HG03558 (cell line): ENCODE measurements at regions not wholly inside any gene's neighbourhood (a gene's known extent, or its start where the extent isn't known, plus 50 kb on each side); places are given as distances from the start of the nearest gene placed in this dataset.
"Not testable (repeated sequence)": the region's sequence is repeated elsewhere in the genome, so short reads cannot be mapped to it uniquely, and the experiment has no call there.

Experiments
- ATAC-seq: cut with Tn5 transposase; IDR thresholded peaks from one replicate; pipeline ENCODE4 v1.9.1; 2021; ENCODE audit warnings: moderate number of reproducible peaks; ENCODE audit not compliant: unreplicated experiment; ENCODE audit errors: extremely low read depth

DNA sequence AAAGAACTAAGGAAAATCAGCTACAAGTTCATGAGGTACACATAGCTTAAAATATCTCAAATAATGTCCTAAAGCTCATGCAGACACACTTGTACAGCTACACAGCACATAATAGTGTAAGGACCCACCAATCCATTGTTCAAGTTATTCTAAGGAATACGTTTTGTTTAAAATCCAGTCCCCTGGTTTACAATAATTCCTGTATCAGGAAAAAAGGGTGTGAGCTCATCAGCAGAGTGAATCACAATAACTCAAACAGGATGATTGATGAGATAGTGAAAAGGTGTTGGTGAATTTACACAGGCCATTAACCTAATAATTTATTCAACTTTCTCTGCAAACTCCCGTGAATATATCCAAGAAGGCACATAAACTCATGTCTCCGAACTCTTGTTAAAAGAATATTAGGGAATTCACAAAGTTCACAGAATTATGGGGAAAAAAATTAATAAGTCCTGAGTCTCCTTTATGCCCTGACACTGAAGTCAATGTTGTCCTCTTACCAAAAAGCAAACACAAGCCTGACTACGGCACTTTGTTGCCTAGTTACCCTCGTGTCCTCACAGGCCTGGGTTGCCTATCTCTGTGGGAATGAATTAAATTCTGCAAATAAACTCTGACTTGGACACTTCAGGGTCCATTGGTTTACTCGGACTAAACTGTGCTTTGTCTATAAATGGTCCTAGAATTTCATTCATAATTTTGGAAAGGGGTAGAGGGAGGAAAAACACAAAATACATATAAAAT is 142.8 kb upstream of the PDE4D start:
- no peak for ATAC-seq

DNA sequence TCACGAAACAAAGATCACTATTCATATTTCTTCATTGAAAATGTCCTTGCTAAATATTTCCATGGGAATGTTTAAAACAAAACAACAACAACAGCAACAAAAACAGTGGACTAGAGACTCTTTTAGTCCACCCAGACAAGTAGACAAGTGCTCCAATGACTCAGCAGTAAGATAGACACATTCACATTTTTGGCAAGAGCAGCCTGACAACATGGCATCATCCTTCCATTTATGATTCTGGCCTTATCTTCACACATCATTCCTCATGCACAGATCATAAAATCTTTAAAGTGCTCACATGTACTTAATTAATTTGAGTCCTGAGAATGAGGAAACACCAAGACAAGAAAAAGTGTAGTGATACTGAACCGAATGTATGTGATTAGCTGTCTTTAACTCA is 132.6 kb upstream of the PDE4D start:
- no peak for ATAC-seq

DNA sequence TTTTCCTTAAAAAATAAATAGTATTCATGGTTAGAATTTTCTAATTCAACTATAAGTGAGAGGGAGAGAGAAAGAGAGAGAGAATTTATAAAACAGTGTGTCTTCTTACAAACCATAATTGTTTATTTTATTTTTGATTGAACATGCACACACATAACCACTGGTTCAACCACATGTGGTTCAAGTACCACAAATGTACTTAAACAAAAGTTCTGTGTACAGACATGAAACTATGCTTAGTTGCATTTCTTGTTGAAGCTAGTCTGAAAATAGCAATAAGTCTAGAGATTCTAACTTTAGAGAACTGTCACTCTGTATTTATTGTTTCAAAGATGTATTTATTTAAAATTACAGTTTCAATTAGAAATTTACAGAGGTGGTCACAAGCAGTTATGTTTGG is 130.6 kb upstream of the PDE4D start:
- ATAC-seq = no peak

DNA sequence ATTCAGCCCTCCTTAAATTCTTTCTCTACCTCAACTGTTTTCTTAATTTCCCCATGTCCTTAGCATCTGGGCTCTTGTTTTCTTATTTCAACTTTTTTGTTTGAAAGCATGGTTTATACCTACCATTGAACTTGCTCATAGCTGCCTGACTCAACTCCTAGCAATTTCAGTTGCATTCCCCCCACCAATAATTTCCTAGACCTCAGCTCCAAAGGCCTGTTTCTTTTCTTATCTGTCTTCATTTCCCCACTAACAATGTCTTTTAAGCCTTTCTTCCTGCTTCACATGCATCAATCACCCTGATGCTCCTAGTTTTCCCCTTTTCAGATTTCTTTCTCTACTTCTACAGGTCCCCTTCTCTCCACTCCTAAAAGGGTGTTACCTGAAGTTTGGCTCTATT is 129.7 kb upstream of the PDE4D start:
- ATAC-seq = no peak

DNA sequence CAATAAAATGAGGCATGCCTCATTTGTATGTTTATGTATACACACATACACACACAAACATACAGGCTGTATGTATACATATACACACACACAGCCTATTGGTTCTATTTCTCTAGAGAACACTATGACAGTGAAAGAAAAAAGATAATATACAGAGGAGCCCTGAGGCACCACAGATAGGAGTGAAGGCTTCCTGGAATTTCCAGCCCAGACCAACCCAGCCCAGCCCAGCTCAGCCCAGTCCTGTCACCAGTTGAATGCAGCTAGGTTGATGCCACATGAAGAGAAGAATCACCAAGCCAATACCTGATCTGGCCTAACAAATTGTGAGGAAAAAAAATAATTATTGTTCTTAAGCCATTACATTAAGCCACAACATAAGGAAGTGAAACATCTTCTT is 126.9 kb upstream of the PDE4D start:
- ATAC-seq = no peak

DNA sequence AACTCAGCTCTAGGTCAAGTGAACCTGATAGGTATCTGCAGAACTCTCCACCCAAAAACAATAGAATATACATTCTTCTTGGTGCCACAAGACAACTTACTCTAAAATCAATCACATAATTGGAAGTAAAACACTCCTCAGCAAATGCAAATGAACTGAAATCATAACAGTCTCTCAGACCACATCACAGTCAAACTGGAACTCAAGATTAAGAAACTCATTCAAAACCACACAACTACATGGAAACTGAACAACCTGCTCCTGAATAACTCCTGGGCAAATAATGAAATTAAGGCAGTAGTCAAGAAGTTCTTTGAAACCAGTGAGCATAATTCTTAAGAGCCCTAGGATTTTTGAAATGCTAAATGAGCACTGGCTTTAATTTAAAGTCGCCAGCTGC is 125.4 kb upstream of the PDE4D start:
- ATAC-seq = not testable (repeated sequence)

DNA sequence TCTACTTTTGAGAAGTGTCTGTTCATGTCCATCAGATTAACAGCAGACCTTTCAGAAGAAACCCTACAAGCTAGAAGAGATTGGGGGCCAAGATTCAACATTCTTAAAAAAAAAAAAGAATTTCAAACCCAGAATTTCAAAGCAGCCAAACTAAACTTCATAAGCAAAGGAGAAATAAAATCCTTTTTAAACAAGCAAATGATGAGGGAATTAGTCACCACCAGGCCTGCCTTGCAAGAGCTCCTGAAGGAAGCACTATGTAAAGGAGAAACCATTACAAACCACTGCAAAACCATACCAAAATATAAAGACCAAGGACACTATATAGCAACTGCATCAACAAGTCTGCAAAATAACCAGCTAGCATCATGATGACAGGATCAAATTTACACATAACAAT is 124.6 kb upstream of the PDE4D start:
- ATAC-seq = no peak

DNA sequence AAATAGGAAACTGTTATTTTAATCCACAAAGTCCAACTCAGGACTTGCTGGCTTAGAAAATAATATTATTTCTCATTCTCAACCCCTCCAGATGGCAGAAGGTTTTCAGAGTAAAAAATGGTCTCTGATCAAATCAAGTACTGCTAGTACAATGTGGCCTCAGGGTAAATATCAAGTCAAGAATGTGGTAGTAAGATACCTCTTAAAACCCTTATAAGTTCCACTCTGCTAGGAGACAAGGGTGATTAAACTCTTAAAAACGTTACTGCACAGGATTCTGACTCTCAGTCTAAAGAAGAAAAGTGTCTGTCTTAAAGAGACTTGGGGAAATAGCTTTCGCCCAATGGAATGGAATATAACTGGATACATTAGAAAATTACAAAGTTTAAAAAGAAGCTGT is 120.8 kb upstream of the PDE4D start:
- ATAC-seq = no peak

DNA sequence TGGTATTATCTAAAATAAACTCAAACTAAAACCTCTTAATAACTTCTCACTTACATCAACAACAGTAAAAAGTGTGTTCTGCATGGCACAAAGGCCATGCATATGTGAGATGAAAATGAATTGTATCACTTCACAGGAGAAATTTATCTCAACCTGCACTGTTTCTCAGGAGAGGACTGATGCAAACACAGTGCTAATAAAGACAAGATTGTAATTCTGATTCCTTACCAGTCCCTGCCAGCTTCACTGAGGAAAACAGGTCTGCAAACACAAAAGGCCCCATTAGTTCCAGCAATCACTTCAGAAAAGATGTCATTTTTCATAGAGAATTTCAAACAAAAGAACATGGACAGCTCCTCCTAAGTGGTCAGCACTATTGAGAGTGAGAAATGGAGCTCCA is 117.3 kb upstream of the PDE4D start:
- no peak for ATAC-seq

DNA sequence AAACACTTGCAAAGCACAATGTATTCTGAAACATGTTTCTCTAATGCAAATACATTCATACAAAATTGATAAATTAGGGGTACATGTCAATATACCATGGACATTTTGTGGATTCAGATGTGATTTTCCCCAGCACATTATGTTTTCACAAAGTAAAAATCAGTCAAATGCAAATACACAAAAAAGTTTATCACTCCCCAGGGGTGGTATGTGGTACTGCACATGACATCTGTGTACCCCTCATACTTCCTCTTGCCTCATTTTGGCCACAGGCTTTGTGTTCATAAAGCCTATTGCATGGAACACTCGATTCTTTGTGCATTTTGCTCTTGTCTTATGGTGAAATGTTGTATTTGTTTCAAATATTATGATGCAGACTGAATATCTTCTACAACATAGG is 116.8 kb upstream of the PDE4D start:
- no peak for ATAC-seq

DNA sequence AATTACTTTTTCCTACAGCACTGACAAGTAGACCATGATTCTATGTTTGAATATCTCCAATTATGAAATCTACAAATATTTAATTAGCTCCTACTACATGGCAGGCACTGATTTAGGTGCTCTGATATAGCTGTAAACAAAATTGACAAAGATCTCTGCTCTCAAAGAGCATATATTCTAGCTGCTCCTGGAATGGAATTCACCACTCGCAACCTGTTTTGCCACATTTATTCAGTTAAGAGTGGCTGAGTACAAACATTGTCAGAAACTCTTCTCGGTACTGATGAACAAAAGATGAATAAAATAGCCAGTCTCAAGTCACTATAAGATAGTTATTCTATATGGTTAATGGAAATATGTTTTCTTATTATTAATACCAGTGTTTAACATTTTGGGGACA is 114.2 kb upstream of the PDE4D start:
- ATAC-seq = no peak

DNA sequence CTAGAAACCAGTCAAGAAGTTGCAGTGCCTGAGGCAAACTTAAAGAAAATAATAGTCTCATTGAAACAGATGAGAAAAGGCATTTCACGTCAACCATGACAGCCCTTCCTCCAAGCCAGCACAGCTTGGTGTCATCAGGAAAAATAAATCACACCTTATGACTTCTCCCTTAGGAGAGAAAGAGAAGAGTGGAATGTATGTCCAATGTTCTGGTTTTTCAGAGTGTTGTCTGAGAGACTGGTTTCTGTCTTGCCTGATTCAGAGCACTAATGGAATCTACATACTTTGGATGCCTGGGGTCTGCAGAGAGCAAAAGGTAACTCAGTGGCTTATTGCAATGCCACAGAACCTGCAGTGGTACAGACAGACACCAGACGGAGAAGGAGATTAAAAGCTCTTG is 105.5 kb upstream of the PDE4D start:
- ATAC-seq = no peak

DNA sequence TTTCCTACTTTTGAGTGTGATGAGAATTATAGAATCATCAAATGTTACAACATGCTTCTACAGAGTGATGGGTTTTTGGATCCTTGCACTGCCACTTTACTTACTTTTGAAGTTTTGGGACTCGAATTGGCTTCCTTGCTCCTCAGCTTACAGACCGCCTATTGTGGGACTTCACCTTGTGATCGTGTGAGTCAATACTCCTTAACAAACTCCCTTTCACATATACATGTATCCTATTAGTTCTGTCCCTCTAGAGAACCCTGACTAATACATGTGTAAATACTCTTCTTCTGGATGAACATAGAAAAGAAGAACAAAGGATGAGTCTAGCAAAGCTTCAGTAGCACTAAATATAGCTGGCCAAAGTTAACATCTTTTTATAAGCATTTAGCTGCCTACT is 98.7 kb upstream of the PDE4D start:
- ATAC-seq = no peak

DNA sequence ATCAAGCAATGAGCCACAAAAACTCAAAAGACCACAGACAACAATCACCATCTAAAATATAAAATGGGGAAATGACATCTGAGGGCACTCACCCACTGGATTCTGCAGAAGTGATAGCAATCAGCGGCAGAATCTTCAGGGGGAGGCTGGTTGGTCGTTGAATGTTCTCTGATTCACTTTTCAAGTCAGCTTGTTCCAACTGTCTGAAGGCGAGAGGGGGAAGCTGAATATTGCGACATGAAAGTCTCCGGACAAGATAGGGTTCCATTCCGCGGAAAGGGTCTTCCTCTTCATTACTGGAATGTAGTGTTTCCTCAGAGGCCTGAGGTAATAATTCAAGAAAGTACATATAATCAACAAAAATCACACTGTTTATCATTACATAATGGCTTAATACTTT is 94.9 kb upstream of the PDE4D start:
- no peak for ATAC-seq

DNA sequence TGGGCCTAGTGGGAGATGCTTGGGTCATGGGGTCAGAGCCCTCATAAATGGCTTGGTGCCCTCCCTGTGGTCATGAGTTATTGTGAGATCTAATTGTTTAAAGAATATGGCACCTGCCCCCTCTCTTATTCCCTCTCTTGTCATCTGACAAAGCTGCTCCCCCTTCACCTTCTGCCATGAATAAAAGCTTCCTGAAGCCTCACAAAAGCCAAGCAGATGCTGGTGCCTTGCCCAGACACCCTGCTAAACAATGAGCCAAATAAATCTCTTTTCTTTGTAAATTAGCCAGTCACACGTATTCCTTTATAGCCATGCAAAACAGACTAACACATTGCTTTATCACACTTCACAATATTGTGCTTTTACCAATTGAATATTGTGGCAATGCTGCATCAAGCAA is 82.8 kb upstream of the PDE4D start:
- no peak for ATAC-seq

DNA sequence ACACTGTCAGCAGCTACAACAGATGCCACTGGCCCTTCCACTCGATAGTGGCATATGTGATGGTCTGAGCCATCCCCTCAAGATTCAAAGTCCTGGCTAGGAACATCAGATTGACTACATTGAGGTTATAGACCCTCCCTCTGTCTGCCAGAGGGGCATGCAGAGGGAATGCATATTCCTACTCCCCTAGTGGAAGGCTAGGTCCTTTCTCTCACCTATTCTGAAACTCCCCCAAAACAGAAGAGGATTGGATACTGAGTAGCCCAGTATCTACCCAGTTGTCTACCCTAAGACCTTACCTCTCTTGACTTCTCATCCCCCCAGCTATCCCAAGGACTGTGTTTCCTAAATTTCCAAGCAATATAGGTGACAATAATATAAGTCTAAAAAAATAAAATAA is 78.5 kb upstream of the PDE4D start:
- no peak for ATAC-seq

DNA sequence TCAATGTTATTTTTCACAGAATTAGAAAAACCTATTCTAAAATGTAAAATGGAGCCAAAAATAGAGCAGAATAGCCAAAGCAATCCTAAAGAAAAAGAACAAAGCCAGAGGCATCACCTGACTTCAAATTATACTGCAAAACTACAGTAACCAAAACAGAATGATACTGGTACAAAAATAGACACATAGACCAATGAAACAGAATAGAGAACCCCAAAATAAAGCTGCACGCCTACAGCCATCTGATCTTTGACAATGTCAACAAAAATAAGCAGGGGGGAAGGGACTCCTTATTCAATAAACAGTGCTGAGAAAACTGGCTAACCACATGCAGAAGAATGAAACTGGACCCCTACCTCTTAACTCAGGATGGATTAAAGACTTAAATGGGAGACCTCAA is 65.8 kb upstream of the PDE4D start:
- no peak for ATAC-seq

DNA sequence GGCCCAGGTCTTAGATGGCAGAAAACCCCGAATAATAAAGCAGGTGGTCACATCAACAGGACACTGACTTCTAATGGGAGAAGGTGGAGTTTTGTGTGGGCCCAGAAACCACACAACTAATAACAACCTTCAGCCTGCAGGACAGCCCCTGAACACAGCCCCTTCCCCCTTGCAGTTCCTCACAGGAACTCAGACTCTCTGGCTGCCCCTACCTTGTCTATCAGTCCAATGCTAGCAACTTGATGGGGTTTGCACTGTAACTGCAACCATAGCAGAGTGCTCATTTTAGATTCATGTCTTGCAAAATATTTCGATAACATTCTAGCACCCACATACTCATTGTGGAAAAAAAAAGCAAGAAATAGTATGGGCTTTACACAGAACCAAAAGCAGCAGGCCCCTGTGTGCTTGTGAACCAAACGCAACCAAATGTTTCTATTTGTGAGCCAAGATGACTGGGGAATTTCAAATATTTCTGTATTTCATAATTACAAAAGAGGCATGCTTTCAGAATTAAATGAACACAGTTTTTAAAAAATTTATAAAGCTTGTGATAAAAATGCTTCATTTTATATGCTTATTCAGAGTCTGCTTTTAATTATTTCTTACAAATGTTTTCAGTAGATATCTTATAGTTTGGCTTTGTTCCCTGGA is 62.7 kb upstream of the PDE4D start:
- no peak for ATAC-seq

DNA sequence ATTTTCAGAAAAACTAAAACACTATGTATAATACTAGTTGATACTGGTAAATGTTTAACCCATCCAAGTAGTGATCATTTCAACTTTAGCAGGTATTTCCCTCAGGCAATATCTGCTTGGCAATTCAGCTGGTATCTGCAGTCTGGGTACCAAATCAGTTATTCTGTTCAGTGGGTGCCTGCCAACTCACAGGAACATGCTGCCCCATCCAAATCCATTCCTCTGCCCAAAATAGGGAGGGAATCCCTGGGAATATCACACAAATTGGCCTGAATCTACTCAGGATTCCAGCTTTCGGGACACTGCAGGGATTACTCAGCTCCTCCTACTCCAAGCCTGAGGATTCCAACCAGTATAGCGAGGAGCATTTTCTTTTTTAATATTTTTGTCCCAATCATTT is 61.7 kb upstream of the PDE4D start:
- ATAC-seq = no peak

DNA sequence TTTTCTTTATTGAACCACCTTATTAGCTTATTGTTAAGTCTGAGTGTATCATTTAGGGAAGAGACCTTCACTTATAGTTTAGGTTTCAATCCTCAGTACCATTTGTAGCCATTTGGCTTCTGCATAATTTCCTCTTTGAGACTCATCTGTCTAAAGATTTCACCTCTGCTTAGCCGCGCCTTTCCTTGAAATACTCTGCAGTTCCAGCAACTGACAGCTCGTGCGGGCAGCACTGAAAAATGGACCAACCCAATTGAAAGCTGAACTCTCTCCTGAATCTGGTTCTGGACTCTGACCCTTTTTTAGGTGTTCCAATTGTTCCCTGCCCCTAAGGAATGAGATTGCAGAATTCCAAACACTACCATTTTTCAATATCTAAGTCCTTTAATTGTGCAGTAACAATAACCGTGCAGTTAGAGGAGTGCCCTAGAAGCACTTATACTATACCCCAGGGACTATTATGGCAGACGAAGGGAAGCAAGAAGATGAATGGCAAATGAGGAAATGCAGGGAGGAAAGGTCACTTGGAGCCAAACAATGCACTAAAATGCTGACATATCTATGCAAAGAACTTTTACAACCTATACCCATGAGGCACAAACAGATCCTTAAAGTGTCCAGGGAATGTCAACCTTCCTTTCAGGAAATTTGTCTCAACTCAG is 50.1 kb upstream of the PDE4D start:
- no peak for ATAC-seq
